IMR-90 (cell line): ENCODE measurements at regions not wholly inside any gene's neighbourhood (a gene's known extent, or its start where the extent isn't known, plus 50 kb on each side); places are given as distances from the start of the nearest gene placed in this dataset.

Experiments
- BHLHE40 ChIP-seq: fragments of 150-350 bp; IDR thresholded peaks from 2 replicates; pipeline ENCODE4 v1.6.1; 2016; ENCODE audit warnings: mild to moderate bottlenecking, low read depth, low read length
- CEBPB ChIP-seq: IDR thresholded peaks from 2 replicates; pipeline ENCODE4 v1.6.1; 2012; ENCODE audit warnings: low read depth, low read length, improper control_type of control experiment
- POLR2A ChIP-seq: IDR thresholded peaks from 2 replicates; pipeline ENCODE4 v1.6.1; 2012; ENCODE audit warnings: mild to moderate bottlenecking, low read depth, low read length
- TF ChIP-seq, protein P1 (sequence below): conservative IDR thresholded peaks from 2 replicates; pipeline ENCODE4 v1.5.1; 2012; ENCODE audit warnings: mild to moderate bottlenecking, low read depth, low read length, improper control_type of control experiment
- TF ChIP-seq, protein P2 (sequence below): fragments of 150-350 bp; IDR thresholded peaks from 2 replicates; pipeline ENCODE4 v1.6.1; 2017; ENCODE audit warnings: mild to moderate bottlenecking, antibody characterized with exemption, low read length, low read depth

DNA sequence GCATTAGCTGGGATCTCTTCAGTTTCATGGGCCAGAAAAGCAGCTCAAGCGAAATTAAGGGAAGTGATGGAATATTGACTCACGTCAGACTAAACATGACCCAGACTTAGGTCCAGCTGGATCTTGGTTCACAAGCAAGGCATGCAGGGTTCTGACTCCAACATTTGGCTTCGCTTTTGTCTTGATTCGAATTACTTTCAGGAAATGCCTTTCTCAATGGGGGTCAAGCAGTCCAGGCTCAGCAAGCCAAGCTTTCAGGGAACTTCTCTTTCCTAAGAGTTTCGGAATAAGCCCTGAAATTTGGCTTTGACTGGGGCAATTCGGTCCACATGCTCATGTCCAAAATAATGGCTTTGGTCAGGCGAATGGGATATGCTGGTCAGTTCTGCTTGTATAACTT, 678.7 kb upstream of the TMEM132C start:
- TF ChIP-seq, protein P1, sequence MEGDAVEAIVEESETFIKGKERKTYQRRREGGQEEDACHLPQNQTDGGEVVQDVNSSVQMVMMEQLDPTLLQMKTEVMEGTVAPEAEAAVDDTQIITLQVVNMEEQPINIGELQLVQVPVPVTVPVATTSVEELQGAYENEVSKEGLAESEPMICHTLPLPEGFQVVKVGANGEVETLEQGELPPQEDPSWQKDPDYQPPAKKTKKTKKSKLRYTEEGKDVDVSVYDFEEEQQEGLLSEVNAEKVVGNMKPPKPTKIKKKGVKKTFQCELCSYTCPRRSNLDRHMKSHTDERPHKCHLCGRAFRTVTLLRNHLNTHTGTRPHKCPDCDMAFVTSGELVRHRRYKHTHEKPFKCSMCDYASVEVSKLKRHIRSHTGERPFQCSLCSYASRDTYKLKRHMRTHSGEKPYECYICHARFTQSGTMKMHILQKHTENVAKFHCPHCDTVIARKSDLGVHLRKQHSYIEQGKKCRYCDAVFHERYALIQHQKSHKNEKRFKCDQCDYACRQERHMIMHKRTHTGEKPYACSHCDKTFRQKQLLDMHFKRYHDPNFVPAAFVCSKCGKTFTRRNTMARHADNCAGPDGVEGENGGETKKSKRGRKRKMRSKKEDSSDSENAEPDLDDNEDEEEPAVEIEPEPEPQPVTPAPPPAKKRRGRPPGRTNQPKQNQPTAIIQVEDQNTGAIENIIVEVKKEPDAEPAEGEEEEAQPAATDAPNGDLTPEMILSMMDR, result no peak
- TF ChIP-seq, protein P2, sequence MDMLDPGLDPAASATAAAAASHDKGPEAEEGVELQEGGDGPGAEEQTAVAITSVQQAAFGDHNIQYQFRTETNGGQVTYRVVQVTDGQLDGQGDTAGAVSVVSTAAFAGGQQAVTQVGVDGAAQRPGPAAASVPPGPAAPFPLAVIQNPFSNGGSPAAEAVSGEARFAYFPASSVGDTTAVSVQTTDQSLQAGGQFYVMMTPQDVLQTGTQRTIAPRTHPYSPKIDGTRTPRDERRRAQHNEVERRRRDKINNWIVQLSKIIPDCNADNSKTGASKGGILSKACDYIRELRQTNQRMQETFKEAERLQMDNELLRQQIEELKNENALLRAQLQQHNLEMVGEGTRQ, result no peak
- TF ChIP-seq POLR2A (no peak), BHLHE40 (no peak), CEBPB (no peak)
